ENCODE measurements at regions not wholly inside any gene's neighbourhood (a gene's known extent, or its start where the extent isn't known, plus 50 kb on each side); places are given as distances from the start of the nearest gene placed in this dataset.

DNA sequence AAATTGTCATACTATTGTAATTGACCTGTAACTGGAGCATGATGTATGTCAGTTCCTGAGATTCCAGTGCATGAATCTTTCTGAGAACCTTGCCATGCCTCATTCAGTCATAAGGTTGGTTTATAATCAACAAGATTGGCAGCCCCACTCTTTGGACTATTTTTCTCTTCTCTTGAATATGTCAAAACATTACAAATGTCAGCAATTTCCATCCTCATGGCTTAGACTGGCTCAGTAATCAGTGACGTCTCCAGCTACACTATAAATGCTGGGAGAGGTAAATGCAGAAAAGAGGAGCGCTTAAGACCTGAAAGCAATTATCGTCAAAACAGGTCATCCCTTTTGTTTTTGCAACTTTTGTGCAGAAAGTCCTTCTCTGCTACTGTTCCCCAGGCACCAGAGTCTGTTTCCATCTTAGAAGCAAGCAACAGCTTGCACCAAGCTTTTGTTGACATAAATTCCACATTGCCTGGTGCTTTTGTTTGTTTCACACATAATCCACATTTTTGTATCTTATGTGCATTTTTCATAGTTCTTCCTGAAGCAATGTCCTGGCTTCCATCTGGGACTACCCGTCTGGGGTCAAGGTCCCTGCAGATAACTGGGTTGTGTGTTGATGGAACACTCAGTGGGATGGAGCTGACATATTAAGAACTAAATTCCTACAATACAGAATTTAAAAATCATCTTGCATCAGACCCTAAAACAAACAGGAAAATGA, 149.8 kb downstream of the OSR1 start:
- TF ChIP-seq, protein P1, sequence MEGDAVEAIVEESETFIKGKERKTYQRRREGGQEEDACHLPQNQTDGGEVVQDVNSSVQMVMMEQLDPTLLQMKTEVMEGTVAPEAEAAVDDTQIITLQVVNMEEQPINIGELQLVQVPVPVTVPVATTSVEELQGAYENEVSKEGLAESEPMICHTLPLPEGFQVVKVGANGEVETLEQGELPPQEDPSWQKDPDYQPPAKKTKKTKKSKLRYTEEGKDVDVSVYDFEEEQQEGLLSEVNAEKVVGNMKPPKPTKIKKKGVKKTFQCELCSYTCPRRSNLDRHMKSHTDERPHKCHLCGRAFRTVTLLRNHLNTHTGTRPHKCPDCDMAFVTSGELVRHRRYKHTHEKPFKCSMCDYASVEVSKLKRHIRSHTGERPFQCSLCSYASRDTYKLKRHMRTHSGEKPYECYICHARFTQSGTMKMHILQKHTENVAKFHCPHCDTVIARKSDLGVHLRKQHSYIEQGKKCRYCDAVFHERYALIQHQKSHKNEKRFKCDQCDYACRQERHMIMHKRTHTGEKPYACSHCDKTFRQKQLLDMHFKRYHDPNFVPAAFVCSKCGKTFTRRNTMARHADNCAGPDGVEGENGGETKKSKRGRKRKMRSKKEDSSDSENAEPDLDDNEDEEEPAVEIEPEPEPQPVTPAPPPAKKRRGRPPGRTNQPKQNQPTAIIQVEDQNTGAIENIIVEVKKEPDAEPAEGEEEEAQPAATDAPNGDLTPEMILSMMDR (IDR thresholded peaks at IDR 0.05) = no peak
- TF ChIP-seq POLR2A (IDR thresholded peaks at IDR 0.05) = no peak
